ENCODE measurements at regions not wholly inside any gene's neighbourhood (a gene's known extent, or its start where the extent isn't known, plus 50 kb on each side); places are given as distances from the start of the nearest gene placed in this dataset.

- TF ChIP-seq CTCF (IDR thresholded peaks at IDR 0.05; ENCODE audit: insufficient read depth, low read length) (no peak), GABPA (IDR thresholded peaks at IDR 0.05; ENCODE audit: low read depth) (no peak)
- TF ChIP-seq, protein P1, sequence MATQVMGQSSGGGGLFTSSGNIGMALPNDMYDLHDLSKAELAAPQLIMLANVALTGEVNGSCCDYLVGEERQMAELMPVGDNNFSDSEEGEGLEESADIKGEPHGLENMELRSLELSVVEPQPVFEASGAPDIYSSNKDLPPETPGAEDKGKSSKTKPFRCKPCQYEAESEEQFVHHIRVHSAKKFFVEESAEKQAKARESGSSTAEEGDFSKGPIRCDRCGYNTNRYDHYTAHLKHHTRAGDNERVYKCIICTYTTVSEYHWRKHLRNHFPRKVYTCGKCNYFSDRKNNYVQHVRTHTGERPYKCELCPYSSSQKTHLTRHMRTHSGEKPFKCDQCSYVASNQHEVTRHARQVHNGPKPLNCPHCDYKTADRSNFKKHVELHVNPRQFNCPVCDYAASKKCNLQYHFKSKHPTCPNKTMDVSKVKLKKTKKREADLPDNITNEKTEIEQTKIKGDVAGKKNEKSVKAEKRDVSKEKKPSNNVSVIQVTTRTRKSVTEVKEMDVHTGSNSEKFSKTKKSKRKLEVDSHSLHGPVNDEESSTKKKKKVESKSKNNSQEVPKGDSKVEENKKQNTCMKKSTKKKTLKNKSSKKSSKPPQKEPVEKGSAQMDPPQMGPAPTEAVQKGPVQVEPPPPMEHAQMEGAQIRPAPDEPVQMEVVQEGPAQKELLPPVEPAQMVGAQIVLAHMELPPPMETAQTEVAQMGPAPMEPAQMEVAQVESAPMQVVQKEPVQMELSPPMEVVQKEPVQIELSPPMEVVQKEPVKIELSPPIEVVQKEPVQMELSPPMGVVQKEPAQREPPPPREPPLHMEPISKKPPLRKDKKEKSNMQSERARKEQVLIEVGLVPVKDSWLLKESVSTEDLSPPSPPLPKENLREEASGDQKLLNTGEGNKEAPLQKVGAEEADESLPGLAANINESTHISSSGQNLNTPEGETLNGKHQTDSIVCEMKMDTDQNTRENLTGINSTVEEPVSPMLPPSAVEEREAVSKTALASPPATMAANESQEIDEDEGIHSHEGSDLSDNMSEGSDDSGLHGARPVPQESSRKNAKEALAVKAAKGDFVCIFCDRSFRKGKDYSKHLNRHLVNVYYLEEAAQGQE (IDR thresholded peaks at IDR 0.05; ENCODE audit: insufficient replicate concordance, low read depth): no peak
Measured at GRCh38 chr4:176539785-176540175, 220.0 kb downstream of the SPCS3 start.
